Mesendoderm (in vitro differentiated cells): ENCODE measurements at regions not wholly inside any gene's neighbourhood (a gene's known extent, or its start where the extent isn't known, plus 50 kb on each side); places are given as distances from the start of the nearest gene placed in this dataset.

Source experiments
- DNase-seq: peaks from one replicate; pipeline ENCODE4 v3.0.0; 2013
- H2AK5ac ChIP-seq: 2 replicates; pipeline ENCODE4 v1.6.1; 2013; ENCODE audit warnings: low read length, inconsistent platforms
- H2BK120ac ChIP-seq: 2 replicates; pipeline ENCODE4 v1.6.1; 2013; ENCODE audit warnings: low read depth, mild to moderate bottlenecking, low read length, moderate library complexity, mixed read lengths
- H2BK15ac ChIP-seq: replicated peaks from 2 replicates; pipeline ENCODE4 v1.6.1; 2013; ENCODE audit warnings: low read depth, mild to moderate bottlenecking, moderate library complexity
- H2BK5ac ChIP-seq: 2 replicates; pipeline ENCODE4 v1.6.1; 2013; ENCODE audit warnings: low read length, inconsistent platforms
- H3K18ac ChIP-seq: 2 replicates; pipeline ENCODE4 v1.6.1; 2013; ENCODE audit warnings: mild to moderate bottlenecking, low read length, mixed read lengths
- H3K23ac ChIP-seq: one replicate; pipeline ENCODE4 v1.6.1; 2013; ENCODE audit warnings: low read length
- H3K27ac ChIP-seq: 2 replicates; pipeline ENCODE4 v1.5.1; 2013; ENCODE audit warnings: low read depth, mild to moderate bottlenecking, inconsistent platforms, low read length, moderate library complexity
- H3K27me3 ChIP-seq: 2 replicates; pipeline ENCODE4 v1.6.1; 2013; ENCODE audit warnings: low read length, control low read depth, mild to moderate bottlenecking, inconsistent platforms; ENCODE audit not compliant: insufficient read depth, poor library complexity
- H3K36me3 ChIP-seq: 2 replicates; pipeline ENCODE4 v1.6.1; 2013; ENCODE audit warnings: low read length, inconsistent platforms; ENCODE audit not compliant: control insufficient read depth, insufficient read depth
- H3K4ac ChIP-seq: one replicate; pipeline ENCODE4 v1.6.1; 2013; ENCODE audit warnings: low read depth, mild to moderate bottlenecking, low read length, moderate library complexity
- H3K4me1 ChIP-seq: 2 replicates; pipeline ENCODE4 v1.6.1; 2013; ENCODE audit warnings: low read depth, low read length, inconsistent platforms; ENCODE audit not compliant: control insufficient read depth
- H3K4me2 ChIP-seq: 2 replicates; pipeline ENCODE4 v1.6.1; 2013; ENCODE audit warnings: low read length
- H3K4me3 ChIP-seq: 2 replicates; pipeline ENCODE4 v1.5.1; 2013; ENCODE audit warnings: mild to moderate bottlenecking, low read length
- H3K56ac ChIP-seq: one replicate; pipeline ENCODE4 v1.6.1; 2013; ENCODE audit warnings: low read length
- H3K79me1 ChIP-seq: 2 replicates; pipeline ENCODE4 v1.6.1; 2013; ENCODE audit warnings: low read length, inconsistent platforms
- H3K79me2 ChIP-seq: 2 replicates; pipeline ENCODE4 v1.6.1; 2013; ENCODE audit warnings: mild to moderate bottlenecking, low read length; ENCODE audit not compliant: control insufficient read depth, insufficient read depth
- H3K9ac ChIP-seq: 2 replicates; pipeline ENCODE4 v1.6.1; 2013; ENCODE audit warnings: low read length, inconsistent platforms
- H4K5ac ChIP-seq: one replicate; pipeline ENCODE4 v1.6.1; 2013; ENCODE audit warnings: low read length
- H4K8ac ChIP-seq: one replicate; pipeline ENCODE4 v1.6.1; 2013; ENCODE audit warnings: low read depth, mild to moderate bottlenecking, control low read depth, low read length, moderate library complexity
- WGBS: extraction: QIAGEN DNeasy Blood & Tissue Kit; methylation state at CpG from one replicate; pipeline ENCODE4 v1.1.7; 2013; ENCODE audit warnings: low lambda C conversion rate, missing lambda C conversion rate; ENCODE audit not compliant: insufficient coverage; ENCODE audit errors: extremely low coverage; 5-methylcytosine and 5-hydroxymethylcytosine counted together

DNA sequence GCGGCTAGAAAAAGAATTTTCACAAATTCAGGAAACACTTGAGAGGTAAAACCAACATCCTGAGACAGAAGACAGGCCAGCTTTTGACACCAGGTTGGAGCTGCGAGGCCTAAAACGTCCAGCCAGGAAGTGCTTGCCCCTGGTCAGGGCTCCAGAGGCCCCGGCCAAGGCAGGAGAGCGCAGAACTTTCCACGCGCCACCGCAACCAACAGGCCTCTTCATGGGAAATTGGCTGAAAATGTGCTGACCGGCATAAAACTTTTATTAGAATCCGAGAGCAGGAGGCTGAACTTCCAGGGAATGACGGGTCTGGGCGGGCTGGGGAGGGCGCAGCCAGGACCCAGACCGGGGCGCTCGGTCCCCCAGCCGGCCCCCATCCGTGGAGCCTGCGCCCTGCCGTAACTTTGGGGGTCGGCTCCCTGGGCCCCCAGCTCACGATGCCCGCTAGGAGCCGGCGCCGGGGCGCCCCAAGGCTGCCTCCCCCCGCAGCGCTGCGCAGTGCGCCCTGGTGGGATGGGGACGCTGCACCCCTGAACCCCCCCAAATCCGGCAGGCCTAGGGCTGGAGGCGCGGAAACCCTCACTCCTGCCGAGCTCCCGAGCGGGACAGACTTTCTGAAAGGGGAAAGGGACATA lies 414.0 kb upstream of the MKI67 start:
- Histone ChIP-seq H2BK120ac (no peak overlapping the region), H3K4ac (peak overlapping the region; percentile 74), H3K9ac (peak overlapping the region; percentile 35), H3K4me3 (peak overlapping the region; percentile 18), H2BK5ac (no peak overlapping the region), H3K79me2 (no peaks in the 10 kb centered on the region), H3K4me2 (peak overlapping the region; percentile 27), H3K27me3 (no peaks in the 10 kb centered on the region), H3K56ac (peak overlapping the region; percentile 69), H3K79me1 (no peaks in the 10 kb centered on the region), H3K18ac (peak overlapping the region; percentile 89), H4K8ac (peak overlapping the region; percentile 90), H3K4me1 (no peaks in the 10 kb centered on the region), H4K5ac (no peak overlapping the region), H3K23ac (no peak overlapping the region), H2AK5ac (no peak overlapping the region), H3K27ac (no peak overlapping the region), H3K36me3 (no peaks in the 10 kb centered on the region), H2BK15ac (no peak overlapping the region)
- DNase-seq: peak; percentile 39
- WGBS: no CpG with 5 or more reads among the region's 38 CpGs

GRCh38 chr10:128540781-128541761 lies 414.8 kb upstream of the MKI67 start:
- DNase-seq: peak; percentile 56
- H4K8ac ChIP-seq: peak overlapping the region; percentile 66
- H3K56ac ChIP-seq: peak overlapping the region; percentile 69
- no peak overlapping the region for H3K27ac ChIP-seq
- peak overlapping the region; percentile 27 for H3K4me2 ChIP-seq
- no peak overlapping the region for H2BK15ac ChIP-seq
- H3K79me1 ChIP-seq: no peaks in the 10 kb centered on the region
- no peaks in the 10 kb centered on the region for H3K27me3 ChIP-seq
- H2AK5ac ChIP-seq: no peak overlapping the region
- peak overlapping the region; percentile 47 for H3K4me3 ChIP-seq
- WGBS: no CpG with 5 or more reads among the region's 46 CpGs
- H2BK120ac ChIP-seq: no peak overlapping the region
- H3K79me2 ChIP-seq: no peaks in the 10 kb centered on the region
- no peak overlapping the region for H2BK5ac ChIP-seq
- H3K23ac ChIP-seq: no peak overlapping the region
- peak overlapping the region; percentile 35 for H3K9ac ChIP-seq
- H3K18ac ChIP-seq: peak overlapping the region; percentile 89
- no peak overlapping the region for H3K4ac ChIP-seq
- no peak overlapping the region for H4K5ac ChIP-seq
- no peaks in the 10 kb centered on the region for H3K36me3 ChIP-seq
- no peaks in the 10 kb centered on the region for H3K4me1 ChIP-seq

GRCh38 chr10:128541926-128542475 lies 415.8 kb upstream of the MKI67 start:
- H3K27ac ChIP-seq: no peak overlapping the region
- DNase-seq: no peak
- H3K36me3 ChIP-seq: no peaks in the 10 kb centered on the region
- WGBS: no CpG with 5 or more reads among the region's 2 CpGs
- no peak overlapping the region for H3K4ac ChIP-seq
- no peaks in the 10 kb centered on the region for H3K27me3 ChIP-seq
- H3K23ac ChIP-seq: no peak overlapping the region
- H2BK15ac ChIP-seq: no peak overlapping the region
- H2AK5ac ChIP-seq: no peak overlapping the region
- H3K79me2 ChIP-seq: no peaks in the 10 kb centered on the region
- no peak overlapping the region for H3K4me3 ChIP-seq
- no peaks in the 10 kb centered on the region for H3K79me1 ChIP-seq
- no peaks in the 10 kb centered on the region for H3K4me1 ChIP-seq
- no peak overlapping the region for H4K8ac ChIP-seq
- H3K9ac ChIP-seq: no peak overlapping the region
- H3K4me2 ChIP-seq: no peak overlapping the region
- H2BK120ac ChIP-seq: no peak overlapping the region
- H3K18ac ChIP-seq: no peak overlapping the region
- H4K5ac ChIP-seq: no peak overlapping the region
- H2BK5ac ChIP-seq: no peak overlapping the region
- H3K56ac ChIP-seq: no peak overlapping the region

DNA sequence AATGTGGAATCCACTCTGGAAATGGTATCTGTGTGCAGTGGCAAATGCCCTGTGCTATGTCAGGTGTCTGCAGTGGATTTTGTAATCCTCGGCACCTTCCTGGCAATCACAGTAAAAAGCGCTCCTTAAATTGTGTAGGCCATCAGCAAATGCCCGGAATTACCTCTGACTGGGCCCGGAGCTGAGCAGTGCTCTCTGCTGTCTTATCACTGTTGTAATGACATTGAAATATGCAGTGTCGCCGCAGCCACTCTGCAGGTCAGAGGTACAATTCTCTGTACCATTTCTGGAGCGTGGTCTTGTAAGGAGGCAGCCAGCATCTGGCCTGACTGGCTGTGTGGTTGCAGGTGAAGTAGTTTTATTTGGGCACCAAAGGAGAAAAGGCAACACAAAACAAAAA lies 416.4 kb upstream of the MKI67 start:
- Histone ChIP-seq H2AK5ac (no peak overlapping the region), H2BK15ac (no peak overlapping the region), H4K8ac (no peak overlapping the region), H3K4me2 (no peak overlapping the region), H3K27ac (no peak overlapping the region), H3K4ac (no peak overlapping the region), H3K36me3 (no peaks in the 10 kb centered on the region), H3K23ac (no peak overlapping the region), H3K27me3 (no peaks in the 10 kb centered on the region), H2BK5ac (no peak overlapping the region), H2BK120ac (no peak overlapping the region), H4K5ac (no peak overlapping the region), H3K56ac (no peak overlapping the region), H3K4me1 (no peaks in the 10 kb centered on the region), H3K4me3 (no peak overlapping the region), H3K9ac (no peak overlapping the region), H3K18ac (no peak overlapping the region), H3K79me1 (no peaks in the 10 kb centered on the region), H3K79me2 (no peaks in the 10 kb centered on the region)
- no peak for DNase-seq
- no CpG with 5 or more reads among the region's 7 CpGs for WGBS

- Histone ChIP-seq H3K18ac (no peak overlapping the region), H4K8ac (no peak overlapping the region), H2AK5ac (no peak overlapping the region), H3K4me2 (no peak overlapping the region), H3K27me3 (no peaks in the 10 kb centered on the region), H3K79me2 (no peaks in the 10 kb centered on the region), H3K4me1 (no peaks in the 10 kb centered on the region), H3K56ac (no peak overlapping the region), H3K79me1 (no peaks in the 10 kb centered on the region), H3K36me3 (no peaks in the 10 kb centered on the region), H3K4me3 (no peak overlapping the region), H3K27ac (no peak overlapping the region), H4K5ac (no peak overlapping the region), H3K23ac (no peak overlapping the region), H2BK5ac (no peak overlapping the region), H3K9ac (no peak overlapping the region), H2BK15ac (no peak overlapping the region), H2BK120ac (no peak overlapping the region), H3K4ac (no peak overlapping the region)
- WGBS: no CpG with 5 or more reads among the region's 12 CpGs
- DNase-seq: no peak
Observed at GRCh38 chr10:128543151-128543550, 416.9 kb upstream of the MKI67 start.
